IMR-90 (cell line): ENCODE measurements at regions not wholly inside any gene's neighbourhood (a gene's known extent, or its start where the extent isn't known, plus 50 kb on each side); places are given as distances from the start of the nearest gene placed in this dataset.

Source experiments
- ATAC-seq: fragments of 200-7000 bp; cut with Tn5 transposase; 2 replicates; pipeline ENCODE4 v1.9.1; 2020; ENCODE audit warnings: low read depth, mild to moderate bottlenecking, moderate library complexity
- BruUV-seq: library from RNA; stranded (reverse); fragments of 400-500 nt; replicated peaks from 2 replicates; lab custom pipeline; 2021; lab: Mats Ljungman, UMichigan
- CTCF ChIA-PET: fragments of 300-600 bp; formaldehyde crosslinking; extraction: SDS; loops from one replicate; lab custom pipeline; 2021; ENCODE audit warnings: antibody characterized with exemption; lab: Yijun Ruan, JAX
- POLR2A ChIA-PET: fragments of 300-600 bp; sonication (Branson Sonifier 250); formaldehyde crosslinking; loops from one replicate; lab custom pipeline; 2022; ENCODE audit warnings: antibody characterized with exemption; ENCODE audit not compliant: unreplicated experiment; lab: Charles Lee
- DNase-seq: peaks from one replicate; pipeline ENCODE4 v3.0.0; 2013
- H2AFZ ChIP-seq: replicated peaks from 2 replicates; pipeline ENCODE3; 2013; ENCODE audit warnings: low read length, mild to moderate bottlenecking; ENCODE audit not compliant: poor library complexity
- H2AK5ac ChIP-seq: 2 replicates; pipeline ENCODE4 v1.6.1; 2013; ENCODE audit warnings: low read depth, low read length, inconsistent platforms
- H2AK9ac ChIP-seq: replicated peaks from 2 replicates; pipeline ENCODE3; 2013; ENCODE audit warnings: mild to moderate bottlenecking, low read depth, low read length, moderate library complexity; ENCODE audit not compliant: poor library complexity
- H2BK120ac ChIP-seq: 2 replicates; pipeline ENCODE4 v1.6.1; 2013; ENCODE audit warnings: low read depth, low read length, inconsistent platforms
- H2BK15ac ChIP-seq: 3 replicates; pipeline ENCODE4 v1.6.1; 2013; ENCODE audit warnings: low read depth, low read length, inconsistent platforms
- H2BK20ac ChIP-seq: 2 replicates; pipeline ENCODE4 v1.6.1; 2013; ENCODE audit warnings: low read depth, mild to moderate bottlenecking, inconsistent platforms, low read length, moderate library complexity
- H2BK5ac ChIP-seq: 2 replicates; pipeline ENCODE4 v1.6.1; 2013; ENCODE audit warnings: mild to moderate bottlenecking, low read depth, low read length, inconsistent platforms; ENCODE audit not compliant: poor library complexity, severe bottlenecking
- H3K14ac ChIP-seq: replicated peaks from 2 replicates; pipeline ENCODE4 v1.6.1; 2013; ENCODE audit warnings: low read depth, low read length, inconsistent platforms
- H3K18ac ChIP-seq: 2 replicates; pipeline ENCODE4 v1.6.1; 2013; ENCODE audit warnings: low read depth, low read length, control low read depth
- H3K23ac ChIP-seq: 2 replicates; pipeline ENCODE4 v1.6.1; 2013; ENCODE audit warnings: low read depth, low read length, inconsistent platforms
- H3K27ac ChIP-seq: 2 replicates; pipeline ENCODE4 v1.5.1; 2013; ENCODE audit warnings: mild to moderate bottlenecking, control low read depth, low read length; ENCODE audit not compliant: insufficient read depth
- H3K27me3 ChIP-seq: 2 replicates; pipeline ENCODE4 v1.6.1; 2013; ENCODE audit warnings: low read length; ENCODE audit not compliant: control insufficient read depth, insufficient read depth
- H3K36me3 ChIP-seq: 2 replicates; pipeline ENCODE4 v1.6.1; 2013; ENCODE audit warnings: low read length, mixed read lengths; ENCODE audit not compliant: control insufficient read depth, insufficient read depth
- H3K4ac ChIP-seq: 2 replicates; pipeline ENCODE4 v1.6.1; 2013; ENCODE audit warnings: low read depth, low read length, inconsistent platforms
- H3K4me1 ChIP-seq: 2 replicates; pipeline ENCODE4 v1.6.1; 2013; ENCODE audit warnings: low read length, mixed read lengths; ENCODE audit not compliant: control insufficient read depth, insufficient read depth
- H3K4me2 ChIP-seq: 2 replicates; pipeline ENCODE4 v1.6.1; 2013; ENCODE audit warnings: low read depth, mild to moderate bottlenecking, control low read depth, low read length, moderate library complexity
- H3K4me3 ChIP-seq: 2 replicates; pipeline ENCODE4 v1.5.1; 2013; ENCODE audit warnings: low read depth, mild to moderate bottlenecking, control low read depth, low read length, moderate library complexity; ENCODE audit not compliant: insufficient read depth
- H3K56ac ChIP-seq: 2 replicates; pipeline ENCODE4 v1.6.1; 2013; ENCODE audit warnings: low read length, inconsistent platforms; ENCODE audit not compliant: insufficient read depth; ENCODE audit errors: extremely low read depth
- H3K79me1 ChIP-seq, 2 experiments: 2 replicates each; pipeline ENCODE4 v1.6.1; 2013; ENCODE audit warnings: low read length in 2 of 2, inconsistent platforms in 1 of 2, low read depth in 1 of 2
- H3K9ac ChIP-seq: 2 replicates; pipeline ENCODE4 v1.6.1; 2013; ENCODE audit warnings: low read depth, low read length, control low read depth
- H3K9me1 ChIP-seq: 2 replicates; pipeline ENCODE4 v1.6.1; 2013; ENCODE audit warnings: low read length, inconsistent platforms; ENCODE audit not compliant: insufficient read depth
- H3K9me3 ChIP-seq: 2 replicates; pipeline ENCODE4 v1.6.1; 2013; ENCODE audit warnings: low read length; ENCODE audit not compliant: control insufficient read depth, insufficient read depth
- H4K20me1 ChIP-seq: 2 replicates; pipeline ENCODE4 v1.6.1; 2013; ENCODE audit warnings: low read length, inconsistent platforms; ENCODE audit not compliant: insufficient read depth
- H4K5ac ChIP-seq: 2 replicates; pipeline ENCODE4 v1.6.1; 2013; ENCODE audit warnings: mild to moderate bottlenecking, low read depth, low read length, control low read depth
- H4K8ac ChIP-seq, 2 experiments: 2 replicates each; pipeline ENCODE4 v1.6.1; 2013; ENCODE audit warnings: low read depth in 2 of 2, low read length in 2 of 2, control low read depth in 1 of 2, inconsistent platforms in 1 of 2
- H4K91ac ChIP-seq: 2 replicates; pipeline ENCODE4 v1.6.1; 2013; ENCODE audit warnings: low read depth, low read length, inconsistent platforms; ENCODE audit not compliant: insufficient read depth
- BHLHE40 ChIP-seq: fragments of 150-350 bp; IDR thresholded peaks from 2 replicates; pipeline ENCODE4 v1.6.1; 2016; ENCODE audit warnings: mild to moderate bottlenecking, low read depth, low read length
- CHD1 ChIP-seq: IDR thresholded peaks from 2 replicates; pipeline ENCODE4 v1.6.1; 2012; ENCODE audit warnings: low read depth, low read length, improper control_type of control experiment
- FOS ChIP-seq: fragments of 150-350 bp; IDR thresholded peaks from 2 replicates; pipeline ENCODE4 v1.6.1; 2016; ENCODE audit warnings: low read depth, low read length
- MXI1 ChIP-seq: IDR thresholded peaks from 2 replicates; pipeline ENCODE4 v1.6.1; 2012; ENCODE audit warnings: low read depth, mild to moderate bottlenecking, low read length, moderate library complexity, borderline replicate concordance
- RFX5 ChIP-seq: IDR thresholded peaks from 2 replicates; pipeline ENCODE4 v1.8.0; 2012; ENCODE audit warnings: low read depth, mild to moderate bottlenecking, low read length, moderate library complexity
- SMC3 ChIP-seq: fragments of 150-350 bp; IDR thresholded peaks from 2 replicates; pipeline ENCODE4 v1.6.1; 2016; ENCODE audit warnings: low read depth, mild to moderate bottlenecking, antibody characterized with exemption, low read length, moderate library complexity
- USF2 ChIP-seq: fragments of 150-350 bp; IDR thresholded peaks from 2 replicates; pipeline ENCODE4 v1.6.1; 2017; ENCODE audit warnings: mild to moderate bottlenecking, antibody characterized with exemption, low read length, low read depth
- WGBS, 2 experiments: methylation state at CpG; one replicate each; pipeline versions ENCODE4 v1.1.5 to v1.1.7; 2013; ENCODE audit warnings: missing lambda C conversion rate in 2 of 2; ENCODE audit not compliant: insufficient read length in 1 of 2; ENCODE audit errors: extremely low coverage in 2 of 2; 5-methylcytosine and 5-hydroxymethylcytosine counted together
- dilution Hi-C: fragments of 300-500 bp; cut with HindIII; formaldehyde crosslinking; loops from one replicate; pipeline ENCODE4 v1.14.3; 2018; ENCODE audit warnings: low sequenced_read_pairs; ENCODE audit not compliant: unreplicated experiment
- in situ Hi-C: fragments of 300-500 bp; cut with MboI; formaldehyde crosslinking; loops from 3 replicates; pipeline ENCODE4 v1.14.3; 2019; ENCODE audit warnings: low sequenced_read_pairs, inconsistent platforms, mixed read lengths
- intact Hi-C: fragments of 100-400 bp; cut with micrococcal nuclease; formaldehyde crosslinking; loops from 2 replicates; pipeline ENCODE4 v1.10.0; 2022
- TF ChIP-seq, protein P1 (sequence below): fragments of 150-350 bp; IDR thresholded peaks from 2 replicates; pipeline ENCODE4 v1.6.1; 2016; ENCODE audit warnings: low read depth, mild to moderate bottlenecking, low read length, moderate library complexity, borderline replicate concordance

- ChIA-PET CTCF (no interaction called here), POLR2A (no interaction called here)
- H3K79me1 ChIP-seq: no peaks in the 10 kb centered on the region
- DNase-seq (no peak), ATAC-seq (no peak)
- H2AK5ac ChIP-seq: no peak overlapping the region
- no peaks in the 10 kb centered on the region for H3K27me3 ChIP-seq
- no peak overlapping the region for H3K27ac ChIP-seq
- no peak overlapping the region for H2BK120ac ChIP-seq
- no peak overlapping the region for H2BK5ac ChIP-seq
- H3K14ac ChIP-seq: no peak overlapping the region
- no peaks in the 10 kb centered on the region for H3K36me3 ChIP-seq
- no peak overlapping the region for H2AFZ ChIP-seq
- no TSS peak for BruUV-seq
- TF ChIP-seq, protein P1, sequence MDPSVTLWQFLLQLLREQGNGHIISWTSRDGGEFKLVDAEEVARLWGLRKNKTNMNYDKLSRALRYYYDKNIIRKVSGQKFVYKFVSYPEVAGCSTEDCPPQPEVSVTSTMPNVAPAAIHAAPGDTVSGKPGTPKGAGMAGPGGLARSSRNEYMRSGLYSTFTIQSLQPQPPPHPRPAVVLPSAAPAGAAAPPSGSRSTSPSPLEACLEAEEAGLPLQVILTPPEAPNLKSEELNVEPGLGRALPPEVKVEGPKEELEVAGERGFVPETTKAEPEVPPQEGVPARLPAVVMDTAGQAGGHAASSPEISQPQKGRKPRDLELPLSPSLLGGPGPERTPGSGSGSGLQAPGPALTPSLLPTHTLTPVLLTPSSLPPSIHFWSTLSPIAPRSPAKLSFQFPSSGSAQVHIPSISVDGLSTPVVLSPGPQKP: no peak
- TF ChIP-seq USF2 (no peak), MXI1 (no peak), RFX5 (no peak), FOS (no peak), CHD1 (no peak), SMC3 (no peak), BHLHE40 (no peak)
- H3K18ac ChIP-seq: no peak overlapping the region
- H4K5ac ChIP-seq: no peak overlapping the region
- no peak overlapping the region for H3K9ac ChIP-seq
- no peak overlapping the region for H3K4ac ChIP-seq
- no peak overlapping the region for H4K8ac ChIP-seq
- no peak overlapping the region for H2BK15ac ChIP-seq
- intact Hi-C loops (no loop called here), dilution Hi-C loops (no loop called here), in situ Hi-C loops (no loop called here)
- no peak overlapping the region for H2AK9ac ChIP-seq
- WGBS, 2 experiments: no CpG with 5 or more reads among the region's 3 CpGs
- no peaks in the 10 kb centered on the region for H3K4me1 ChIP-seq
- no peak overlapping the region for H3K4me2 ChIP-seq
- no peak overlapping the region for H3K4me3 ChIP-seq
- no peak overlapping the region for H3K56ac ChIP-seq
- H2BK20ac ChIP-seq: no peak overlapping the region
- no peak overlapping the region for H3K23ac ChIP-seq
- H3K9me1 ChIP-seq: no peaks in the 10 kb centered on the region
- no peak overlapping the region for H4K91ac ChIP-seq
- H4K20me1 ChIP-seq: no peaks in the 10 kb centered on the region
- H3K9me3 ChIP-seq: peaks cover 8% of the 10 kb centered on the region
Measured at GRCh38 chr2:123648016-123648415, 377.1 kb upstream of the CNTNAP5 start.
